ENCODE measurements at regions not wholly inside any gene's neighbourhood (a gene's known extent, or its start where the extent isn't known, plus 50 kb on each side); places are given as distances from the start of the nearest gene placed in this dataset.

GRCh38 chr2:54365661-54366060 lies 90.5 kb upstream of the SPTBN1 start:
- H3K4me1 ChIP-seq (ENCODE audit: insufficient read depth) = no peaks in the 10 kb centered on the region
- Mint-ChIP-seq H3K4me3 (no peak overlapping the region), H3K27ac (no peak overlapping the region), H3K4me1 (no peaks in the 10 kb centered on the region; the same call in 2 of the 3 replicates), H3K9me3 (peaks cover 40% of the 10 kb centered on the region), H3K27me3 (ENCODE audit: insufficient read depth, low read depth, poor library complexity) (no peaks in the 10 kb centered on the region), H3K36me3 (ENCODE audit: low read depth) (peaks cover 23% of the 10 kb centered on the region)
- H3K36me3 ChIP-seq (ENCODE audit: insufficient read depth) = peaks cover 15% of the 10 kb centered on the region
- ATAC-seq (no peak), DNase-seq (ENCODE audit: low spot score) (no peak)
- H4K20me1 ChIP-seq (replicated peaks; ENCODE audit: insufficient read depth) = no peaks in the 10 kb centered on the region
- no peak overlapping the region for H3K4me2 ChIP-seq
- no peak overlapping the region for H3K4me3 ChIP-seq
- H3F3A ChIP-seq (replicated peaks; ENCODE audit: low read depth) = no peaks in the 10 kb centered on the region
- no peaks in the 10 kb centered on the region for H3K27me3 ChIP-seq (ENCODE audit: insufficient read depth)
- no peak overlapping the region for H3K27ac ChIP-seq (ENCODE audit: low read depth)
- TF ChIP-seq ETS1 (IDR thresholded peaks at IDR 0.05) (no peak), JUNB (IDR thresholded peaks at IDR 0.05; ENCODE audit: unreplicated experiment) (no peak), EZH2phosphoT487 (IDR thresholded peaks at IDR 0.05; ENCODE audit: unreplicated experiment) (no peak), CREB1 (CRISPR knock-in tag; IDR thresholded peaks at IDR 0.05; ENCODE audit: low read depth) (no peak), STAT1 (IDR thresholded peaks at IDR 0.05; ENCODE audit: unreplicated experiment) (no peak), ZNF462 (CRISPR knock-in tag; IDR thresholded peaks at IDR 0.05) (no peak), ZNF114 (CRISPR knock-in tag; IDR thresholded peaks at IDR 0.05) (no peak), REST (IDR thresholded peaks at IDR 0.05; ENCODE audit: unreplicated experiment) (no peak)
- no peaks in the 10 kb centered on the region for H3K9me2 ChIP-seq (ENCODE audit: insufficient read depth)
- no peak overlapping the region for H2AFZ ChIP-seq
- no peaks in the 10 kb centered on the region for H3K79me2 ChIP-seq (replicated peaks; ENCODE audit: insufficient read depth)
